IMR-90 (cell line): ENCODE measurements at regions not wholly inside any gene's neighbourhood (a gene's known extent, or its start where the extent isn't known, plus 50 kb on each side); places are given as distances from the start of the nearest gene placed in this dataset.

Source experiments
- ATAC-seq: fragments of 200-7000 bp; cut with Tn5 transposase; 2 replicates; pipeline ENCODE4 v1.9.1; 2020; ENCODE audit warnings: low read depth, mild to moderate bottlenecking, moderate library complexity
- BruUV-seq: library from RNA; stranded (reverse); fragments of 400-500 nt; replicated peaks from 2 replicates; lab custom pipeline; 2021; lab: Mats Ljungman, UMichigan
- CTCF ChIA-PET: fragments of 300-600 bp; formaldehyde crosslinking; extraction: SDS; loops from one replicate; lab custom pipeline; 2021; ENCODE audit warnings: antibody characterized with exemption; lab: Yijun Ruan, JAX
- POLR2A ChIA-PET: fragments of 300-600 bp; sonication (Branson Sonifier 250); formaldehyde crosslinking; loops from one replicate; lab custom pipeline; 2022; ENCODE audit warnings: antibody characterized with exemption; ENCODE audit not compliant: unreplicated experiment; lab: Charles Lee
- DNase-seq: peaks from one replicate; pipeline ENCODE4 v3.0.0; 2013
- H2AFZ ChIP-seq: replicated peaks from 2 replicates; pipeline ENCODE3; 2013; ENCODE audit warnings: low read length, mild to moderate bottlenecking; ENCODE audit not compliant: poor library complexity
- H2AK5ac ChIP-seq: 2 replicates; pipeline ENCODE4 v1.6.1; 2013; ENCODE audit warnings: low read depth, low read length, inconsistent platforms
- H2AK9ac ChIP-seq: replicated peaks from 2 replicates; pipeline ENCODE3; 2013; ENCODE audit warnings: mild to moderate bottlenecking, low read depth, low read length, moderate library complexity; ENCODE audit not compliant: poor library complexity
- H2BK120ac ChIP-seq: 2 replicates; pipeline ENCODE4 v1.6.1; 2013; ENCODE audit warnings: low read depth, low read length, inconsistent platforms
- H2BK15ac ChIP-seq: 3 replicates; pipeline ENCODE4 v1.6.1; 2013; ENCODE audit warnings: low read depth, low read length, inconsistent platforms
- H2BK20ac ChIP-seq: 2 replicates; pipeline ENCODE4 v1.6.1; 2013; ENCODE audit warnings: low read depth, mild to moderate bottlenecking, inconsistent platforms, low read length, moderate library complexity
- H2BK5ac ChIP-seq: 2 replicates; pipeline ENCODE4 v1.6.1; 2013; ENCODE audit warnings: mild to moderate bottlenecking, low read depth, low read length, inconsistent platforms; ENCODE audit not compliant: poor library complexity, severe bottlenecking
- H3K14ac ChIP-seq: replicated peaks from 2 replicates; pipeline ENCODE4 v1.6.1; 2013; ENCODE audit warnings: low read depth, low read length, inconsistent platforms
- H3K18ac ChIP-seq: 2 replicates; pipeline ENCODE4 v1.6.1; 2013; ENCODE audit warnings: low read depth, low read length, control low read depth
- H3K23ac ChIP-seq: 2 replicates; pipeline ENCODE4 v1.6.1; 2013; ENCODE audit warnings: low read depth, low read length, inconsistent platforms
- H3K27ac ChIP-seq: 2 replicates; pipeline ENCODE4 v1.5.1; 2013; ENCODE audit warnings: mild to moderate bottlenecking, control low read depth, low read length; ENCODE audit not compliant: insufficient read depth
- H3K27me3 ChIP-seq: 2 replicates; pipeline ENCODE4 v1.6.1; 2013; ENCODE audit warnings: low read length; ENCODE audit not compliant: control insufficient read depth, insufficient read depth
- H3K36me3 ChIP-seq: 2 replicates; pipeline ENCODE4 v1.6.1; 2013; ENCODE audit warnings: low read length, mixed read lengths; ENCODE audit not compliant: control insufficient read depth, insufficient read depth
- H3K4ac ChIP-seq: 2 replicates; pipeline ENCODE4 v1.6.1; 2013; ENCODE audit warnings: low read depth, low read length, inconsistent platforms
- H3K4me1 ChIP-seq: 2 replicates; pipeline ENCODE4 v1.6.1; 2013; ENCODE audit warnings: low read length, mixed read lengths; ENCODE audit not compliant: control insufficient read depth, insufficient read depth
- H3K4me2 ChIP-seq: 2 replicates; pipeline ENCODE4 v1.6.1; 2013; ENCODE audit warnings: low read depth, mild to moderate bottlenecking, control low read depth, low read length, moderate library complexity
- H3K4me3 ChIP-seq: 2 replicates; pipeline ENCODE4 v1.5.1; 2013; ENCODE audit warnings: low read depth, mild to moderate bottlenecking, control low read depth, low read length, moderate library complexity; ENCODE audit not compliant: insufficient read depth
- H3K56ac ChIP-seq: 2 replicates; pipeline ENCODE4 v1.6.1; 2013; ENCODE audit warnings: low read length, inconsistent platforms; ENCODE audit not compliant: insufficient read depth; ENCODE audit errors: extremely low read depth
- H3K79me1 ChIP-seq, 2 experiments: 2 replicates each; pipeline ENCODE4 v1.6.1; 2013; ENCODE audit warnings: low read length in 2 of 2, inconsistent platforms in 1 of 2, low read depth in 1 of 2
- H3K9ac ChIP-seq: 2 replicates; pipeline ENCODE4 v1.6.1; 2013; ENCODE audit warnings: low read depth, low read length, control low read depth
- H3K9me1 ChIP-seq: 2 replicates; pipeline ENCODE4 v1.6.1; 2013; ENCODE audit warnings: low read length, inconsistent platforms; ENCODE audit not compliant: insufficient read depth
- H3K9me3 ChIP-seq: 2 replicates; pipeline ENCODE4 v1.6.1; 2013; ENCODE audit warnings: low read length; ENCODE audit not compliant: control insufficient read depth, insufficient read depth
- H4K20me1 ChIP-seq: 2 replicates; pipeline ENCODE4 v1.6.1; 2013; ENCODE audit warnings: low read length, inconsistent platforms; ENCODE audit not compliant: insufficient read depth
- H4K5ac ChIP-seq: 2 replicates; pipeline ENCODE4 v1.6.1; 2013; ENCODE audit warnings: mild to moderate bottlenecking, low read depth, low read length, control low read depth
- H4K8ac ChIP-seq, 2 experiments: 2 replicates each; pipeline ENCODE4 v1.6.1; 2013; ENCODE audit warnings: low read depth in 2 of 2, low read length in 2 of 2, control low read depth in 1 of 2, inconsistent platforms in 1 of 2
- H4K91ac ChIP-seq: 2 replicates; pipeline ENCODE4 v1.6.1; 2013; ENCODE audit warnings: low read depth, low read length, inconsistent platforms; ENCODE audit not compliant: insufficient read depth
- MAFK ChIP-seq: IDR thresholded peaks from 2 replicates; pipeline ENCODE4 v1.6.1; 2012; ENCODE audit warnings: low read depth, low read length, improper control_type of control experiment
- MAZ ChIP-seq: IDR thresholded peaks from 2 replicates; pipeline ENCODE4 v1.6.1; 2012; ENCODE audit warnings: low read depth, mild to moderate bottlenecking, low read length, improper control_type of control experiment, moderate library complexity, borderline replicate concordance
- MXI1 ChIP-seq: IDR thresholded peaks from 2 replicates; pipeline ENCODE4 v1.6.1; 2012; ENCODE audit warnings: low read depth, mild to moderate bottlenecking, low read length, moderate library complexity, borderline replicate concordance
- NFE2L2 ChIP-seq: fragments of 150-350 bp; IDR thresholded peaks from 2 replicates; pipeline ENCODE4 v1.6.1; 2016; ENCODE audit warnings: low read depth, mild to moderate bottlenecking, low read length
- POLR2A ChIP-seq: IDR thresholded peaks from 2 replicates; pipeline ENCODE4 v1.6.1; 2012; ENCODE audit warnings: mild to moderate bottlenecking, low read depth, low read length
- RAD21 ChIP-seq: IDR thresholded peaks from 2 replicates; pipeline ENCODE4 v1.6.1; 2012; ENCODE audit warnings: low read length, improper control_type of control experiment
- WGBS, 2 experiments: methylation state at CpG; one replicate each; pipeline versions ENCODE4 v1.1.5 to v1.1.7; 2013; ENCODE audit warnings: missing lambda C conversion rate in 2 of 2; ENCODE audit not compliant: insufficient read length in 1 of 2; ENCODE audit errors: extremely low coverage in 2 of 2; 5-methylcytosine and 5-hydroxymethylcytosine counted together
- dilution Hi-C: fragments of 300-500 bp; cut with HindIII; formaldehyde crosslinking; loops from one replicate; pipeline ENCODE4 v1.14.3; 2018; ENCODE audit warnings: low sequenced_read_pairs; ENCODE audit not compliant: unreplicated experiment
- in situ Hi-C: fragments of 300-500 bp; cut with MboI; formaldehyde crosslinking; loops from 3 replicates; pipeline ENCODE4 v1.14.3; 2019; ENCODE audit warnings: low sequenced_read_pairs, inconsistent platforms, mixed read lengths
- intact Hi-C: fragments of 100-400 bp; cut with micrococcal nuclease; formaldehyde crosslinking; loops from 2 replicates; pipeline ENCODE4 v1.10.0; 2022
- TF ChIP-seq, protein P1 (sequence below): conservative IDR thresholded peaks from 2 replicates; pipeline ENCODE4 v1.5.1; 2012; ENCODE audit warnings: mild to moderate bottlenecking, low read depth, low read length, improper control_type of control experiment
- TF ChIP-seq, protein P2 (sequence below): fragments of 150-350 bp; IDR thresholded peaks from 2 replicates; pipeline ENCODE4 v1.6.1; 2016; ENCODE audit warnings: low read depth, mild to moderate bottlenecking, low read length, moderate library complexity, borderline replicate concordance

DNA sequence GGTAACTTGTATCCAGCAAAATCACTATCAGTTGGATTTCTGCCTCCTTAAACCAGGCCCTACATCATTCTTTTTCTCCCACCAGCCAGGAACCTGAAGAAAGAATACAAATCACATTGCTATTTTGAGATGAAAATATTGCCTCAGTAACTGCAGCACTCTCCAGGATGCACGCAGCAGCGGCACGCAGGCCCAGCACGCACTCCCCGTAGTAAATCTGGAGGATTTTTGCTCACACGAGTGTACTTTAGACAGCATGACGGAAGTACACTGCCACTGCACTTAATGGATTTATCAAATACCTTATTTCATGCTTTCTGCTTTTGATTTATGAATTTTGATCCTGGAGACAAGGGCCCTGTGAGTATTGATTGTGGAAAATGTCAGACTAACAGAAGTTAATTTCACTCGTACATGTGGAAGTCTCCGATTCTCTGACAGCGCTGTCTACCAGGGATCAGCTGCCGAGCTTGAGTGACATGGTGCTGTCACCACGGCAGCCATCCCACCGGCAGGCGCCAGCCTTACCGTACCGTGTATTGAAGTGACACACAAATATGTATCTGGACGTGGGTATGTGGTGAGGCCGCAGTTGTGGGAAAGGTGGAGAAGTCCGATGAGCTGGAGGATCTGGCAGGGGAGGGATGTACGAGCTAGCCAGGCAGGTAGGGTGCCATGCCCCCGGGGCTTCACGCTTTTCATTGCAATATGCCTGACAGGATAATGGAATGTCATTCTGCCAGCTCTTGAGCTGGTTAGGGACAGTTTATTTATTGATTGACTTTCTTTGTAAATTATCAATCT lies 863.7 kb downstream of the GALR1 start:
- no peak overlapping the region for H4K5ac ChIP-seq
- no peak overlapping the region for H3K18ac ChIP-seq
- DNase-seq (no peak), ATAC-seq (no peak)
- no peaks in the 10 kb centered on the region for H3K9me1 ChIP-seq
- no peak overlapping the region for H2AFZ ChIP-seq
- no peak overlapping the region for H3K4me2 ChIP-seq
- no peak overlapping the region for H3K23ac ChIP-seq
- WGBS, 2 experiments = 79% methylated on average over 9 of the region's 22 CpGs; no CpG with 5 or more reads in 1 of the 2 experiments
- H2AK5ac ChIP-seq = no peak overlapping the region
- no peak overlapping the region for H3K27ac ChIP-seq
- no peak overlapping the region for H3K9ac ChIP-seq
- H4K20me1 ChIP-seq = no peaks in the 10 kb centered on the region
- POLR2A ChIA-PET = no interaction called here
- BruUV-seq = no TSS peak
- TF ChIP-seq, protein P1, sequence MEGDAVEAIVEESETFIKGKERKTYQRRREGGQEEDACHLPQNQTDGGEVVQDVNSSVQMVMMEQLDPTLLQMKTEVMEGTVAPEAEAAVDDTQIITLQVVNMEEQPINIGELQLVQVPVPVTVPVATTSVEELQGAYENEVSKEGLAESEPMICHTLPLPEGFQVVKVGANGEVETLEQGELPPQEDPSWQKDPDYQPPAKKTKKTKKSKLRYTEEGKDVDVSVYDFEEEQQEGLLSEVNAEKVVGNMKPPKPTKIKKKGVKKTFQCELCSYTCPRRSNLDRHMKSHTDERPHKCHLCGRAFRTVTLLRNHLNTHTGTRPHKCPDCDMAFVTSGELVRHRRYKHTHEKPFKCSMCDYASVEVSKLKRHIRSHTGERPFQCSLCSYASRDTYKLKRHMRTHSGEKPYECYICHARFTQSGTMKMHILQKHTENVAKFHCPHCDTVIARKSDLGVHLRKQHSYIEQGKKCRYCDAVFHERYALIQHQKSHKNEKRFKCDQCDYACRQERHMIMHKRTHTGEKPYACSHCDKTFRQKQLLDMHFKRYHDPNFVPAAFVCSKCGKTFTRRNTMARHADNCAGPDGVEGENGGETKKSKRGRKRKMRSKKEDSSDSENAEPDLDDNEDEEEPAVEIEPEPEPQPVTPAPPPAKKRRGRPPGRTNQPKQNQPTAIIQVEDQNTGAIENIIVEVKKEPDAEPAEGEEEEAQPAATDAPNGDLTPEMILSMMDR = no peak
- TF ChIP-seq NFE2L2 (no peak), MAFK (no peak), MXI1 (no peak), MAZ (no peak), RAD21 (no peak), POLR2A (no peak)
- TF ChIP-seq, protein P2, sequence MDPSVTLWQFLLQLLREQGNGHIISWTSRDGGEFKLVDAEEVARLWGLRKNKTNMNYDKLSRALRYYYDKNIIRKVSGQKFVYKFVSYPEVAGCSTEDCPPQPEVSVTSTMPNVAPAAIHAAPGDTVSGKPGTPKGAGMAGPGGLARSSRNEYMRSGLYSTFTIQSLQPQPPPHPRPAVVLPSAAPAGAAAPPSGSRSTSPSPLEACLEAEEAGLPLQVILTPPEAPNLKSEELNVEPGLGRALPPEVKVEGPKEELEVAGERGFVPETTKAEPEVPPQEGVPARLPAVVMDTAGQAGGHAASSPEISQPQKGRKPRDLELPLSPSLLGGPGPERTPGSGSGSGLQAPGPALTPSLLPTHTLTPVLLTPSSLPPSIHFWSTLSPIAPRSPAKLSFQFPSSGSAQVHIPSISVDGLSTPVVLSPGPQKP = no peak
- H3K79me1 ChIP-seq = no peaks in the 10 kb centered on the region
- H2BK15ac ChIP-seq = no peak overlapping the region
- no peak overlapping the region for H3K14ac ChIP-seq
- in situ Hi-C loops = no loop called here
- H3K56ac ChIP-seq = no peak overlapping the region
- no peaks in the 10 kb centered on the region for H3K4me1 ChIP-seq
- no peaks in the 10 kb centered on the region for H3K27me3 ChIP-seq
- H2BK5ac ChIP-seq = no peak overlapping the region
- H3K36me3 ChIP-seq = no peaks in the 10 kb centered on the region
- H2BK120ac ChIP-seq = no peak overlapping the region
- no peak overlapping the region for H2BK20ac ChIP-seq
- no peak overlapping the region for H3K4me3 ChIP-seq
- dilution Hi-C loops = no loop called here
- no peak overlapping the region for H4K91ac ChIP-seq
- CTCF ChIA-PET = no interaction called here
- intact Hi-C loops = no loop called here
- H4K8ac ChIP-seq = no peak overlapping the region
- peaks cover 21% of the 10 kb centered on the region for H3K9me3 ChIP-seq
- no peak overlapping the region for H3K4ac ChIP-seq
- H2AK9ac ChIP-seq = no peak overlapping the region
